Suprapubic skin (tissue), 4 donors: ENCODE measurements at regions not wholly inside any gene's neighbourhood (a gene's known extent, or its start where the extent isn't known, plus 50 kb on each side); places are given as distances from the start of the nearest gene placed in this dataset.
"Not testable (repeated sequence)": the region's sequence is repeated elsewhere in the genome, so short reads cannot be mapped to it uniquely, and the experiment has no call there.

Source experiments
- CTCF ChIP-seq, 2 donors: fragments of 200-600 bp in 1 of 2; fragments of 450-650 bp in 1 of 2; sonication (generic) in 1 of 2; IDR thresholded peaks; one replicate each; pipeline ENCODE4 v1.5.1; 2016 to 2019; ENCODE audit warnings: antibody characterized with exemption in 2 of 2, mild to moderate bottlenecking in 1 of 2, moderate library complexity in 1 of 2
- POLR2A ChIP-seq, 2 donors: fragments of 450-650 bp; IDR thresholded peaks; one replicate each; pipeline ENCODE4 v1.6.1; 2017; ENCODE audit warnings: antibody characterized with exemption in 2 of 2, mild to moderate bottlenecking in 2 of 2, moderate library complexity in 2 of 2
- POLR2AphosphoS5 ChIP-seq, 3 donors: sonication (generic); formaldehyde crosslinking; IDR thresholded peaks; one replicate each; pipeline ENCODE4 v1.6.1; 2017; ENCODE audit warnings: antibody characterized with exemption in 3 of 3

DNA sequence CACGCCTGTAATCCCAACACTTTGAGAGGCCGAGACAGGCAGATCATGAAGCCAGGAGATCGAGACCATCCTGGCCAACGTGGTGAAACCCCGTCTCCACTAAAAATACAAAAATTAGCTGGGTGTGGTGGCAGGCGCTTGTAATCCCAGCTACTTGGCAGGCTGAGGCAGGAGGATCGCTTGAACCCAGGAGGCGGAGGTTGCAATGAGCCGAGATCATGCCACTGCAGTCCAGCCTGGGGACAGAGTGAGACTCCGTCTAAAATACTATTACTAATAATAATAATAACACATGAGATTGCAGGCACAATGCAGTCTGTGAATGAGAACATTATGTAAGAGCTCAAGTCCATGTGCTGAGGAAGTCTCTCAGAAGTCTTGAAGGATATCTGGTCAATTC, 1684.4 kb downstream of the SPATA31A7 start:
- TF ChIP-seq CTCF, POLR2A, POLR2AphosphoS5 (IDR thresholded peaks at IDR 0.05): not testable (repeated sequence)
